Endothelial cell of umbilical vein (primary cell): ENCODE measurements at regions not wholly inside any gene's neighbourhood (a gene's known extent, or its start where the extent isn't known, plus 50 kb on each side); places are given as distances from the start of the nearest gene placed in this dataset.

Experiments
- BruUV-seq: library from RNA; stranded (reverse); fragments of 400-500 nt; replicated peaks from 2 replicates; lab custom pipeline; 2021; lab: Mats Ljungman, UMichigan
- CTCF ChIA-PET: fragments of 300-600, 350-600 bp; sonication (Branson Sonifier 250); formaldehyde crosslinking; loops from one replicate; lab custom pipeline; 2021; ENCODE audit warnings: antibody characterized with exemption, inconsistent platforms; lab: Charles Lee
- POLR2A ChIA-PET: fragments of 300-600, 350-600 bp; sonication (Branson Sonifier 250); formaldehyde crosslinking; loops from one replicate; lab custom pipeline; 2021; ENCODE audit warnings: antibody characterized with exemption, inconsistent platforms; lab: Charles Lee
- DNase-seq: peaks from one replicate; pipeline ENCODE4 v3.0.0-alpha.2; 2011; ENCODE audit warnings: low read depth, low spot score
- FAIRE-seq: peaks from 2 replicates; lab custom pipeline; 2011; peaks lifted over from hg19 to GRCh38; lab: Jason Lieb, UNC
- H2AFZ ChIP-seq: 2 replicates; pipeline ENCODE4 v1.6.0; 2012; ENCODE audit warnings: low read depth, low read length, control low read depth, inconsistent platforms
- H3K27ac ChIP-seq: 2 replicates; pipeline ENCODE4 v1.5.1; 2011; ENCODE audit warnings: low read depth, mild to moderate bottlenecking, control low read depth, low read length, moderate library complexity; ENCODE audit not compliant: insufficient read depth
- H3K27me3 ChIP-seq, 2 experiments: 2 replicates each; pipeline versions ENCODE4 v1.6.0 to v1.6.1; 2011; ENCODE audit warnings: low read length in 2 of 2, mixed read lengths in 1 of 2; ENCODE audit not compliant: control insufficient read depth in 2 of 2, insufficient read depth in 2 of 2
- H3K36me3 ChIP-seq, 2 experiments: 2 replicates in 1 of 2; 3 replicates in 1 of 2; pipeline ENCODE4 v1.5.1; 2011; ENCODE audit warnings: low read length in 2 of 2, mild to moderate bottlenecking in 1 of 2, moderate library complexity in 1 of 2; ENCODE audit not compliant: control insufficient read depth in 2 of 2, insufficient read depth in 2 of 2; ENCODE audit errors: extremely low read depth in 1 of 2
- H3K4me1 ChIP-seq: 3 replicates; pipeline ENCODE4 v1.5.1; 2011; ENCODE audit warnings: mild to moderate bottlenecking, low read length; ENCODE audit not compliant: control insufficient read depth, insufficient read depth; ENCODE audit errors: extremely low read depth
- H3K4me2 ChIP-seq: 2 replicates; pipeline ENCODE4 v1.6.1; 2011; ENCODE audit warnings: low read length, control low read depth, mixed read lengths; ENCODE audit not compliant: insufficient read depth
- H3K4me3 ChIP-seq, 3 experiments: fragments of 200-600 bp in 1 of 3; sonication (generic), shearing (Covaris generic) in 1 of 3; replicated peaks in 1 of 3; 2 replicates each; pipeline ENCODE4 v1.5.1; 2011 to 2016; ENCODE audit warnings: control low read depth in 3 of 3, low read length in 3 of 3, mild to moderate bottlenecking in 2 of 3, inconsistent platforms in 1 of 3, low read depth in 1 of 3, moderate library complexity in 1 of 3; ENCODE audit not compliant: insufficient read depth in 1 of 3
- H3K79me2 ChIP-seq: 2 replicates; pipeline ENCODE4 v1.6.0; 2012; ENCODE audit warnings: low read length, inconsistent platforms; ENCODE audit not compliant: control insufficient read depth, insufficient read depth
- H3K9ac ChIP-seq: replicated peaks from 2 replicates; pipeline ENCODE3; 2011; ENCODE audit warnings: low read length, control low read depth; ENCODE audit not compliant: insufficient read depth; ENCODE audit errors: extremely low read depth
- H3K9me1 ChIP-seq: replicated peaks from 3 replicates; pipeline ENCODE4 v1.6.0; 2011; ENCODE audit warnings: mild to moderate bottlenecking, low read length; ENCODE audit not compliant: control insufficient read depth, insufficient read depth; ENCODE audit errors: extremely low read depth
- H3K9me3 ChIP-seq: replicated peaks from 2 replicates; pipeline ENCODE4 v1.5.1; 2012; ENCODE audit warnings: low read length, inconsistent platforms; ENCODE audit not compliant: control insufficient read depth, insufficient read depth
- H4K20me1 ChIP-seq: replicated peaks from 2 replicates; pipeline ENCODE3; 2011; ENCODE audit warnings: mild to moderate bottlenecking, low read length; ENCODE audit not compliant: control insufficient read depth, insufficient read depth; ENCODE audit errors: extremely low read depth
- EZH2 ChIP-seq: IDR thresholded peaks from 2 replicates; pipeline ENCODE4 v1.6.1; 2012; ENCODE audit warnings: borderline replicate concordance, low read depth, mild to moderate bottlenecking, moderate library complexity, low read length, inconsistent platforms; ENCODE audit not compliant: severe bottlenecking
- FOS ChIP-seq: IDR thresholded peaks from 2 replicates; pipeline ENCODE4 v1.6.1; 2011; ENCODE audit warnings: mild to moderate bottlenecking, low read length, moderate library complexity, borderline replicate concordance; ENCODE audit not compliant: insufficient read depth
- GATA2 ChIP-seq: IDR thresholded peaks from 2 replicates; pipeline ENCODE4 v1.7.0; 2011; ENCODE audit warnings: low read depth, mild to moderate bottlenecking, moderate library complexity, mixed read lengths, low read length; ENCODE audit not compliant: insufficient read length, insufficient read depth
- JUN ChIP-seq: IDR thresholded peaks from 2 replicates; pipeline ENCODE4 v1.6.1; 2011; ENCODE audit warnings: borderline replicate concordance, low read depth; ENCODE audit not compliant: insufficient read length, insufficient read depth
- MYC ChIP-seq: IDR thresholded peaks from one replicate; pipeline ENCODE4 v1.6.1; 2011; ENCODE audit warnings: mild to moderate bottlenecking, low read depth, low read length
- POLR2A ChIP-seq: IDR thresholded peaks from 2 replicates; pipeline ENCODE4 v1.6.1; 2012; ENCODE audit warnings: low read depth, mild to moderate bottlenecking, control low read depth, low read length
- POLR2AphosphoS5 ChIP-seq: IDR thresholded peaks from 2 replicates; pipeline ENCODE4 v1.6.1; 2012; ENCODE audit warnings: low read depth, mild to moderate bottlenecking, control low read depth, low read length, moderate library complexity; ENCODE audit not compliant: insufficient read depth
- dilution Hi-C: fragments of 300-500 bp; cut with MboI; formaldehyde crosslinking; loops from one replicate; pipeline ENCODE4 v1.15.0; 2019; ENCODE audit warnings: low sequenced_read_pairs; ENCODE audit not compliant: extremely low pct_ligation_motif_present
- intact Hi-C: fragments of 100-400 bp; cut with micrococcal nuclease; formaldehyde crosslinking; loops from one replicate; pipeline ENCODE4 v1.10.0; 2022
- TF ChIP-seq, protein P1 (sequence below), 2 donors: IDR thresholded peaks; 1 replicate in 1 of 2; 2 replicates in 1 of 2; pipeline ENCODE4 v1.5.1; 2011; ENCODE audit warnings: low read length in 2 of 2, mild to moderate bottlenecking in 2 of 2, moderate library complexity in 2 of 2, control low read depth in 1 of 2, inconsistent platforms in 1 of 2, low read depth in 1 of 2; ENCODE audit not compliant: insufficient read depth in 1 of 2; ENCODE audit errors: extremely low read depth in 1 of 2
- TF ChIP-seq, protein P2 (sequence below): IDR thresholded peaks from 2 replicates; pipeline ENCODE4 v1.6.1; 2011; ENCODE audit not compliant: insufficient read depth, insufficient read length

DNA sequence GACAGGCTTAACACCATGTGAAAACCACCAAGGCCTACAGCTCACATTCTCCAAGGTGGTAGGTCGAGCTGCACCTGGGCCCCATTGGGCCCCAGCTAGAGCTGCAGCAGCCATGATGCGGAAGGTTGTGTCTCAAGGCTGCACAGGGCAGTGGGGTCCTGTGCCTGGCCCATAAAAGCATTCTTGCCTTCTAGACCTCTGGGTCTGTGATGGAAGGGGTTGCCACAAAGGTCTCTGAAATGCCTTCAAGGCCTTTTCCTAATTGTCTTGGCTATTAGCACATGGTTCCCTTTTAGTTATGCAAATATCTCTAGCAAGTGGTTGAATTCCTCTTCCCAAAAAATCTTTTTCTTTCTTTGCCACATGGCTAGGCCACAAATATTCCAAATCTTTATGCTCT lies 52.5 kb upstream of the C11orf58 start:
- no peaks in the 10 kb centered on the region for H3K9me1 ChIP-seq
- FAIRE-seq (no peak), DNase-seq (no peak)
- TF ChIP-seq POLR2A (no peak), MYC (no peak), FOS (no peak), JUN (no peak)
- TF ChIP-seq, protein P1, sequence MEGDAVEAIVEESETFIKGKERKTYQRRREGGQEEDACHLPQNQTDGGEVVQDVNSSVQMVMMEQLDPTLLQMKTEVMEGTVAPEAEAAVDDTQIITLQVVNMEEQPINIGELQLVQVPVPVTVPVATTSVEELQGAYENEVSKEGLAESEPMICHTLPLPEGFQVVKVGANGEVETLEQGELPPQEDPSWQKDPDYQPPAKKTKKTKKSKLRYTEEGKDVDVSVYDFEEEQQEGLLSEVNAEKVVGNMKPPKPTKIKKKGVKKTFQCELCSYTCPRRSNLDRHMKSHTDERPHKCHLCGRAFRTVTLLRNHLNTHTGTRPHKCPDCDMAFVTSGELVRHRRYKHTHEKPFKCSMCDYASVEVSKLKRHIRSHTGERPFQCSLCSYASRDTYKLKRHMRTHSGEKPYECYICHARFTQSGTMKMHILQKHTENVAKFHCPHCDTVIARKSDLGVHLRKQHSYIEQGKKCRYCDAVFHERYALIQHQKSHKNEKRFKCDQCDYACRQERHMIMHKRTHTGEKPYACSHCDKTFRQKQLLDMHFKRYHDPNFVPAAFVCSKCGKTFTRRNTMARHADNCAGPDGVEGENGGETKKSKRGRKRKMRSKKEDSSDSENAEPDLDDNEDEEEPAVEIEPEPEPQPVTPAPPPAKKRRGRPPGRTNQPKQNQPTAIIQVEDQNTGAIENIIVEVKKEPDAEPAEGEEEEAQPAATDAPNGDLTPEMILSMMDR (IDR thresholded peaks at IDR 0.05; ENCODE audit: extremely low read depth in 1 of 2, insufficient read depth in 1 of 2, low read depth in 1 of 2, low read length in 2 of 2) = no peak
- BruUV-seq = no TSS peak
- no peak overlapping the region for H3K9ac ChIP-seq
- H3K4me3 ChIP-seq = no peak overlapping the region
- intact Hi-C loops = no loop called here
- H3K79me2 ChIP-seq = no peaks in the 10 kb centered on the region
- H4K20me1 ChIP-seq = no peaks in the 10 kb centered on the region
- H2AFZ ChIP-seq = no peak overlapping the region
- H3K4me2 ChIP-seq = no peak overlapping the region
- dilution Hi-C loops = no loop called here
- ChIA-PET CTCF (no interaction called here), POLR2A (no interaction called here)
- H3K4me1 ChIP-seq = no peaks in the 10 kb centered on the region
- no peaks in the 10 kb centered on the region for H3K27me3 ChIP-seq
- no peak overlapping the region for H3K27ac ChIP-seq
- H3K9me3 ChIP-seq = no peaks in the 10 kb centered on the region
- no peaks in the 10 kb centered on the region for H3K36me3 ChIP-seq

DNA sequence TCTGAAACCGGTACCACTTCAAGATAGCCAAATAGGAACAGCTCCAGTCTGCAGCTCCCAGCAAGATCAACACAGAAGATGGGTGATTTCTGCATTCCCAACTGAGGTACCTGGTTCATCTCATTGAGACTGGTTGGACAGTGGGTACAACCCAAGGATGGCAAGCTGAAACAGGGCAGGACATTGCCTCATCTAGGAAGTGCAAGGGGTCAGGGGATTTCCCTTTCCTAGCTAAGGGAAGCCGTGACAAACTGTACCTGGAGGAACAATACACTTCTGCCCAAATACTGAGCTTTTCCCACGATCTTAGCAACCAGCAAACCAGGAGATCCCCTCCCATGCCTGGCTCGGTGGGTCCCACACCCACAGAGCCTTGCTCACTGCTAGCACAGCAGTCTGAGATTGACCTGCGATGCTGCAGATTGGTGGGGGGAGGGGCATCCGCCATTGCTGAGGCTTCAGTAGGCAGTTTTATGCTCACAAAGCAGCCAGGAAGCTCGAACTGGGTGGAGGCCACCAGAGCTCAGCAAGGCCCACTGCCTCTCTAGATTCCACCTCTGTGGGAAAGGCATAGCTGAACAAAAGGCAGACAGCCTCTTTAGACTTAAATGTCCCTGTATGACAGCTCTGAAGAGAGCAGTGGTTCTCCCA lies 59.9 kb upstream of the C11orf58 start:
- Histone ChIP-seq H3K27me3 (no peaks in the 10 kb centered on the region), H3K36me3 (no peaks in the 10 kb centered on the region), H4K20me1 (no peaks in the 10 kb centered on the region), H3K79me2 (no peaks in the 10 kb centered on the region), H3K4me3 (no peak overlapping the region), H3K4me1 (no peaks in the 10 kb centered on the region), H3K9ac (no peak overlapping the region), H3K9me3 (no peaks in the 10 kb centered on the region), H3K4me2 (no peak overlapping the region), H3K9me1 (no peaks in the 10 kb centered on the region), H3K27ac (no peak overlapping the region), H2AFZ (no peak overlapping the region)
- DNase-seq (no peak), FAIRE-seq (no peak)
- CTCF ChIA-PET = no interaction called here
- intact Hi-C loops = no loop called here
- no TSS peak for BruUV-seq
- dilution Hi-C loops = no loop called here
- POLR2A ChIA-PET = no interaction called here
- TF ChIP-seq, protein P1 (IDR thresholded peaks at IDR 0.05; ENCODE audit: extremely low read depth in 1 of 2, insufficient read depth in 1 of 2, low read depth in 1 of 2, low read length in 2 of 2) = no peak
- TF ChIP-seq MYC = no peak
- TF ChIP-seq FOS = no peak
- TF ChIP-seq GATA2 = no peak
- TF ChIP-seq, protein P2, sequence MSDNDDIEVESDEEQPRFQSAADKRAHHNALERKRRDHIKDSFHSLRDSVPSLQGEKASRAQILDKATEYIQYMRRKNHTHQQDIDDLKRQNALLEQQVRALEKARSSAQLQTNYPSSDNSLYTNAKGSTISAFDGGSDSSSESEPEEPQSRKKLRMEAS = no peak
- no peak for TF ChIP-seq POLR2AphosphoS5
- no peak for TF ChIP-seq POLR2A
- TF ChIP-seq EZH2 = no peak
- TF ChIP-seq JUN = no peak
